GM12878 (cell line): ENCODE measurements at regions not wholly inside any gene's neighbourhood (a gene's known extent, or its start where the extent isn't known, plus 50 kb on each side); places are given as distances from the start of the nearest gene placed in this dataset.

Source experiments
- CTCF ChIP-seq, 3 experiments: IDR thresholded peaks in 2 of 3; conservative IDR thresholded peaks in 1 of 3; 2 replicates each; pipeline ENCODE4 v1.5.1; 2011; ENCODE audit warnings: low read depth in 3 of 3, low read length in 3 of 3, mild to moderate bottlenecking in 3 of 3, control low read depth in 2 of 3, moderate library complexity in 2 of 3, inconsistent platforms in 1 of 3, mixed read lengths in 1 of 3; ENCODE audit not compliant: control insufficient read depth in 2 of 3, insufficient read depth in 1 of 3; ENCODE audit errors: extremely low read depth in 1 of 3
- EZH2 ChIP-seq: IDR thresholded peaks from 2 replicates; pipeline ENCODE4 v1.6.1; 2012; ENCODE audit warnings: low read depth, mild to moderate bottlenecking, control low read depth, inconsistent platforms, low read length, borderline replicate concordance; ENCODE audit not compliant: control insufficient read depth
- MEF2A ChIP-seq: IDR thresholded peaks from 2 replicates; pipeline ENCODE4 v1.6.1; 2011; ENCODE audit warnings: low read depth, mild to moderate bottlenecking, low read length, moderate library complexity; ENCODE audit not compliant: insufficient read depth
- MTA3 ChIP-seq: IDR thresholded peaks from 2 replicates; pipeline ENCODE4 v1.6.1; 2012; ENCODE audit warnings: low read length, inconsistent platforms, borderline replicate concordance
- NFIC ChIP-seq: IDR thresholded peaks from 2 replicates; pipeline ENCODE4 v1.6.1; 2012; ENCODE audit warnings: low read depth, mild to moderate bottlenecking, inconsistent platforms, low read length, moderate library complexity
- POLR2A ChIP-seq: IDR thresholded peaks from 2 replicates; pipeline ENCODE4 v1.6.1; 2011; ENCODE audit warnings: low read depth, mild to moderate bottlenecking, low read length

DNA sequence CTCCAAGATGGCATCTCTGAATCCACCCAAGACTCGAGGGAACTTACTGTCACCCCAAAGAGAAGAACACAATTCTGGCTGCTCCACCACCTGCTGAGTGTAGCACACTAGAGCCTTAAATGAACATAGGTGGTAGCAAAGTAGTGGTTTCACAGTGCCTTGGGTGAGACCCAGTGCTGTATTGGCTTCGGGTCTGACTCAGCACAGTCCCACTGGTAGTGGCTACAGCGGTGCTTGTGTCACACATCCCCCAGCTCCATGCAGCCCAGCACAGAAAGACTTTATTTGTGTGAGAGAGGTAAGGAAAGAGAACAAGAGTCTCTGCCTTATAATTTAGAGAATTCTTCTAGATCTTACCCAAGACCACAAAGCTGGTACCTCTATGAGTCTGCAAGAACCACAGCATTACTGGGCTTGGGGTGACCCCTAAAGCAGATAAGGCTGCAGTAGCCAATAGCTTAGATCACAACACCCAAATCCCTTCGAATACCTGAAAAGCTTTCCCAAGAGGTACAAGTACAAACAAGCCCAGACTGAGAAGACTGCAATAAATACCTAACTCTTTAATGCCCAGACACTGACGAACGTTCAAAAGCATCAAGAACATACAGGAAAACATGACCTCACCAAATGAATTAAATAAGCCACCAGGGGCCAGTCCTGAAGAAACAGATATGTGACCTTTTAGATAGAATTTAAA lies 83.3 kb upstream of the SLC38A4 start:
- no peak for TF ChIP-seq EZH2
- no peak for TF ChIP-seq CTCF (IDR thresholded peaks at IDR 0.05 in 2 of 3, conservative IDR thresholded peaks at IDR 0.05 in 1 of 3; ENCODE audit: control insufficient read depth in 2 of 3, extremely low read depth in 1 of 3, insufficient read depth in 1 of 3, low read depth in 3 of 3, low read length in 3 of 3)
- no peak for TF ChIP-seq MTA3
- TF ChIP-seq POLR2A, result no peak
- TF ChIP-seq MEF2A, result no peak
- TF ChIP-seq NFIC, result no peak
